ENCODE measurements at regions not wholly inside any gene's neighbourhood (a gene's known extent, or its start where the extent isn't known, plus 50 kb on each side); places are given as distances from the start of the nearest gene placed in this dataset.

DNA sequence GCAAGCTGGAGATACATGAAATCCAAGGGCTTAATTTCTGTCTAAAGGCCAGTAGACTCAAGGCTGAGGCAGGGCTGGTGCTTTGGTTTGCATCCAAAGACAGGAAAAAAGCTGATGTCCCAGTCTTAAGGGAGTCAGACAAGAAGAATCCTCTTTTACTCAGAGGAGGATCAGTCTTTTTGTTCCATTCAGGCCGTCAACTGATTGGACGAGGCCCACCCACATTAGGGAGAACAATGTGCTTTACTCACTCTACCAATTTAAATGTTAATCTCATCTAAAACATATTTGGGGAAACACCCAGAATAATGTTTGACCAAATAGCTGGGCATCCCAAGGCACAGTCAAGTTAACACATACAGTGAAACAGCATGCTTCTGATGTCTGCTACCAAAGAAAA, 388.5 kb upstream of the CHRM2 start:
- TF ChIP-seq EZH2 (IDR thresholded peaks at IDR 0.05; ENCODE audit: low read depth) = no peak
- TF ChIP-seq, protein P1, sequence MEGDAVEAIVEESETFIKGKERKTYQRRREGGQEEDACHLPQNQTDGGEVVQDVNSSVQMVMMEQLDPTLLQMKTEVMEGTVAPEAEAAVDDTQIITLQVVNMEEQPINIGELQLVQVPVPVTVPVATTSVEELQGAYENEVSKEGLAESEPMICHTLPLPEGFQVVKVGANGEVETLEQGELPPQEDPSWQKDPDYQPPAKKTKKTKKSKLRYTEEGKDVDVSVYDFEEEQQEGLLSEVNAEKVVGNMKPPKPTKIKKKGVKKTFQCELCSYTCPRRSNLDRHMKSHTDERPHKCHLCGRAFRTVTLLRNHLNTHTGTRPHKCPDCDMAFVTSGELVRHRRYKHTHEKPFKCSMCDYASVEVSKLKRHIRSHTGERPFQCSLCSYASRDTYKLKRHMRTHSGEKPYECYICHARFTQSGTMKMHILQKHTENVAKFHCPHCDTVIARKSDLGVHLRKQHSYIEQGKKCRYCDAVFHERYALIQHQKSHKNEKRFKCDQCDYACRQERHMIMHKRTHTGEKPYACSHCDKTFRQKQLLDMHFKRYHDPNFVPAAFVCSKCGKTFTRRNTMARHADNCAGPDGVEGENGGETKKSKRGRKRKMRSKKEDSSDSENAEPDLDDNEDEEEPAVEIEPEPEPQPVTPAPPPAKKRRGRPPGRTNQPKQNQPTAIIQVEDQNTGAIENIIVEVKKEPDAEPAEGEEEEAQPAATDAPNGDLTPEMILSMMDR (conservative IDR thresholded peaks at IDR 0.05) = no peak

Data from PC-9 (cell line).